Neuronal stem cell (in vitro differentiated cells): ENCODE measurements at regions not wholly inside any gene's neighbourhood (a gene's known extent, or its start where the extent isn't known, plus 50 kb on each side); places are given as distances from the start of the nearest gene placed in this dataset.

Source experiments
- DNase-seq: peaks from one replicate; pipeline ENCODE4 v3.0.0-alpha.2; 2013; ENCODE audit warnings: low spot score
- H2AFZ ChIP-seq: one replicate; pipeline ENCODE4 v1.6.1; 2013; ENCODE audit warnings: mild to moderate bottlenecking, low read length, inconsistent platforms
- H2AK5ac ChIP-seq: 2 replicates; pipeline ENCODE4 v1.6.1; 2013; ENCODE audit warnings: low read depth, mild to moderate bottlenecking, inconsistent platforms, low read length, moderate library complexity, mixed read lengths
- H2BK120ac ChIP-seq: 2 replicates; pipeline ENCODE4 v1.6.1; 2013; ENCODE audit warnings: low read depth, mild to moderate bottlenecking, inconsistent platforms, low read length, moderate library complexity, mixed read lengths
- H2BK12ac ChIP-seq: one replicate; pipeline ENCODE4 v1.6.1; 2013; ENCODE audit warnings: low read length, inconsistent platforms
- H2BK15ac ChIP-seq: 2 replicates; pipeline ENCODE4 v1.6.1; 2013; ENCODE audit warnings: mild to moderate bottlenecking, low read length, inconsistent platforms, mixed read lengths
- H2BK5ac ChIP-seq: one replicate; pipeline ENCODE4 v1.6.1; 2013; ENCODE audit warnings: inconsistent platforms, mild to moderate bottlenecking, low read length, moderate library complexity
- H3K14ac ChIP-seq: one replicate; pipeline ENCODE4 v1.6.1; 2013; ENCODE audit warnings: low read length, inconsistent platforms
- H3K18ac ChIP-seq: 2 replicates; pipeline ENCODE4 v1.6.1; 2013; ENCODE audit warnings: low read length, inconsistent platforms
- H3K23ac ChIP-seq: 2 replicates; pipeline ENCODE4 v1.6.1; 2013; ENCODE audit warnings: low read depth, mild to moderate bottlenecking, mixed read lengths, low read length, inconsistent platforms; ENCODE audit not compliant: poor library complexity
- H3K27ac ChIP-seq: replicated peaks from 3 replicates; pipeline ENCODE4 v1.5.1; 2013; ENCODE audit warnings: low read length, inconsistent platforms
- H3K27me3 ChIP-seq, 3 experiments: 2 replicates each; pipeline ENCODE4 v1.6.1; 2013; ENCODE audit warnings: low read length in 3 of 3, mild to moderate bottlenecking in 2 of 3, inconsistent platforms in 1 of 3, low read depth in 1 of 3, mixed read lengths in 1 of 3, moderate library complexity in 1 of 3; ENCODE audit not compliant: control insufficient read depth in 3 of 3, insufficient read depth in 3 of 3
- H3K36me3 ChIP-seq, 2 donors: replicated peaks in 1 of 2; 2 replicates each; pipeline ENCODE4 v1.6.1; 2013; ENCODE audit warnings: low read length in 2 of 2; ENCODE audit not compliant: control insufficient read depth in 2 of 2, insufficient read depth in 2 of 2
- H3K4ac ChIP-seq: 2 replicates; pipeline ENCODE4 v1.6.1; 2013; ENCODE audit warnings: inconsistent platforms, mild to moderate bottlenecking, low read length, moderate library complexity
- H3K4me1 ChIP-seq, 2 donors: 1 replicate in 1 of 2; 2 replicates in 1 of 2; pipeline ENCODE4 v1.6.1; 2013; ENCODE audit warnings: low read length in 2 of 2, low read depth in 1 of 2; ENCODE audit not compliant: control insufficient read depth in 2 of 2, insufficient read depth in 1 of 2
- H3K4me2 ChIP-seq: one replicate; pipeline ENCODE4 v1.6.1; 2013; ENCODE audit warnings: mild to moderate bottlenecking, low read length, inconsistent platforms; ENCODE audit not compliant: insufficient read depth, poor library complexity, severe bottlenecking
- H3K4me3 ChIP-seq, 2 donors: 2 replicates each; pipeline ENCODE4 v1.5.1; 2013; ENCODE audit warnings: low read length in 2 of 2, mild to moderate bottlenecking in 2 of 2, inconsistent platforms in 1 of 2, moderate library complexity in 1 of 2
- H3K79me1 ChIP-seq: one replicate; pipeline ENCODE4 v1.6.1; 2013; ENCODE audit warnings: low read depth, mild to moderate bottlenecking, inconsistent platforms, low read length, moderate library complexity
- H3K9ac ChIP-seq: one replicate; pipeline ENCODE4 v1.6.1; 2013; ENCODE audit warnings: mild to moderate bottlenecking, low read depth, low read length, inconsistent platforms; ENCODE audit not compliant: poor library complexity
- H3K9me3 ChIP-seq, 2 donors: replicated peaks in 1 of 2; 2 replicates each; pipeline versions ENCODE3 to v1.6.1; 2013; ENCODE audit warnings: low read length in 2 of 2, mild to moderate bottlenecking in 2 of 2, inconsistent platforms in 1 of 2, low read depth in 1 of 2, mixed read lengths in 1 of 2, moderate library complexity in 1 of 2; ENCODE audit not compliant: control insufficient read depth in 2 of 2, insufficient read depth in 1 of 2
- H4K8ac ChIP-seq: one replicate; pipeline ENCODE4 v1.6.1; 2013; ENCODE audit warnings: low read depth, mild to moderate bottlenecking, inconsistent platforms, low read length, moderate library complexity
- H4K91ac ChIP-seq: one replicate; pipeline ENCODE4 v1.6.1; 2013; ENCODE audit warnings: low read length, low read depth, mild to moderate bottlenecking, inconsistent platforms; ENCODE audit not compliant: poor library complexity
- WGBS, 2 donors: extraction: QIAGEN DNeasy Blood & Tissue Kit; methylation state at CpG; one replicate each; pipeline ENCODE4 v1.1.7; 2013; ENCODE audit warnings: missing lambda C conversion rate in 2 of 2, mixed read lengths in 1 of 2; ENCODE audit not compliant: insufficient read length in 2 of 2, insufficient replicate concordance in 1 of 2; ENCODE audit errors: extremely low coverage in 2 of 2; 5-methylcytosine and 5-hydroxymethylcytosine counted together

DNA sequence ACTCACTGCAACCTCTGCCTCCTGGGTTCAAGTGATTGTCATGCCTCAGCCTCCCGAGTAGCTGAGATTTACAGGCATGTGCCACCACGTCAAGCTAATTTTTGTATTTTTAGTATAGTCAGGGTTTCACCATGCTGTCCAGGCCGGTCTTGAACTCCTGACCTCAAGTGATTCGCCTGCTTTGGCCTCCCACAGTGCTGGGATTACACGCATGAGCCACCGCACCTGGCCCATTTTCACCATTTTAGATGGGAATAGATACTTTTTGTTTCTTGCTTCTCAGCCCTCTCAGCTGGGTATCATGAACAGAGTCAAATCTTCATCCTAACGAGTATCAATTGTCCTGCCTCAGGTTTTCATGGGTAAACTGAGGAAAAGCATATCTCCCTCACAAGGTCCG is 235.0 kb downstream of the CDC5L start:
- Histone ChIP-seq H2AK5ac (no peak overlapping the region), H4K8ac (no peak overlapping the region), H3K9me3 (no peaks in the 10 kb centered on the region), H3K79me1 (no peaks in the 10 kb centered on the region), H2AFZ (no peak overlapping the region), H3K4ac (no peak overlapping the region), H3K4me1 (peaks cover 0 to 9% of the 10 kb centered on the region in 2 donors), H3K36me3 (no peaks in the 10 kb centered on the region), H3K23ac (no peak overlapping the region), H3K27me3 (no peaks in the 10 kb centered on the region), H3K9ac (no peak overlapping the region), H3K4me3 (no peak overlapping the region), H3K18ac (no peak overlapping the region), H2BK15ac (no peak overlapping the region), H2BK5ac (no peak overlapping the region), H4K91ac (no peak overlapping the region), H3K27ac (no peak overlapping the region), H2BK120ac (no peak overlapping the region), H2BK12ac (no peak overlapping the region), H3K14ac (no peak overlapping the region), H3K4me2 (no peak overlapping the region)
- no CpG with 5 or more reads among the region's 8 CpGs for WGBS, 2 donors
- DNase-seq, result no peak

DNA sequence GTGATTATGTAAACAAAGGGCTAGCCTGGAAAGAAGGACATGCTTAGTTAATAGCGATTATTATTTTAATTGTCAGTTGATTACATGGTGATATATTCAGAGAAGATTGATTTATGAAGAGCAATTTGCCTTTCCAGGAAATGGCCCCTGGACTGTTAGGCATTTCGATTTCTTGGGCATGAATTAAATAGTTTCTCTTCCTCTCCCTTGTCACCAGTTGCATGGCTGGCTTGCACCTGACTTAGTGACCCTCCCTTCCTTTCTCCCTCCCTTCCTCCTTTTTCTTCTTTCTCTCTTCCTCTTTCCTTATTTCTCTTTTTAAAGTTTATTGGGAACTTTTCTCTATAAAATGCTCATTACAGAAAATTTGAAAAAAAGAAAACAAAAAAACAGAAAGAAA is 235.4 kb downstream of the CDC5L start:
- Histone ChIP-seq H4K91ac (no peak overlapping the region), H2AK5ac (no peak overlapping the region), H4K8ac (no peak overlapping the region), H3K27ac (no peak overlapping the region), H3K23ac (no peak overlapping the region), H3K18ac (no peak overlapping the region), H3K4me2 (no peak overlapping the region), H2BK5ac (no peak overlapping the region), H2AFZ (no peak overlapping the region), H3K14ac (no peak overlapping the region), H2BK15ac (no peak overlapping the region), H3K79me1 (no peaks in the 10 kb centered on the region), H3K4me3 (no peak overlapping the region), H3K4me1 (peaks cover 0 to 9% of the 10 kb centered on the region in 2 donors), H3K36me3 (no peaks in the 10 kb centered on the region), H2BK120ac (no peak overlapping the region), H3K4ac (no peak overlapping the region), H3K9me3 (no peaks in the 10 kb centered on the region), H2BK12ac (no peak overlapping the region), H3K27me3 (no peaks in the 10 kb centered on the region), H3K9ac (no peak overlapping the region)
- no peak for DNase-seq
- WGBS, 2 donors, result no CpG with 5 or more reads among the region's 2 CpGs

DNA sequence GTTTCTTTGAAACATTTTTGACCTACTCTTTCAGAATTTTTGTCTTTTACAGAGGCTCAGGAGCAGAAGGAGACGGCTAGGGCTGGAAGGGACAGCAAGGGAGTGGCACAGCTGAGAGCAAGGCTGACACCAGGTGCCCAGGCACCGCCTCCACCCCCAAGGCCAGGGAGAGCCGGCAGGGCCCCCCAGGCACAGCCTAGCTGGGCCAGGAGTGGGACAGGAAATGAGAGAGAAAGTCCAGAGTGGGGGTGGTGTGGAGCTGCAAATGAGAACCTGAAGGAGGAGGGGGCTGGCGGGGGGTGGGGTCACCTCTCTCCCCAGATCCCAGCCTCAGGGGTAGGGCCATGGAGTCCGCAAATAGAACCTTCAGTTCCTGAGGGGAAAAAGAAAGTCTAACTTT is 236.7 kb downstream of the CDC5L start:
- Histone ChIP-seq H3K79me1 (no peaks in the 10 kb centered on the region), H2BK15ac (no peak overlapping the region), H3K23ac (no peak overlapping the region), H3K4me1 (peaks cover 0 to 9% of the 10 kb centered on the region in 2 donors), H3K14ac (no peak overlapping the region), H3K27ac (no peak overlapping the region), H2AFZ (peak overlapping the region; percentile 36), H3K36me3 (no peaks in the 10 kb centered on the region), H2BK12ac (no peak overlapping the region), H2AK5ac (no peak overlapping the region), H4K91ac (no peak overlapping the region), H3K27me3 (no peaks in the 10 kb centered on the region), H3K4me2 (no peak overlapping the region), H2BK120ac (no peak overlapping the region), H3K4me3 (no peak overlapping the region), H3K9ac (no peak overlapping the region), H2BK5ac (no peak overlapping the region), H3K4ac (no peak overlapping the region), H3K9me3 (no peaks in the 10 kb centered on the region), H4K8ac (no peak overlapping the region), H3K18ac (no peak overlapping the region)
- WGBS, 2 donors, result no CpG with 5 or more reads among the region's 5 CpGs
- no peak for DNase-seq

DNA sequence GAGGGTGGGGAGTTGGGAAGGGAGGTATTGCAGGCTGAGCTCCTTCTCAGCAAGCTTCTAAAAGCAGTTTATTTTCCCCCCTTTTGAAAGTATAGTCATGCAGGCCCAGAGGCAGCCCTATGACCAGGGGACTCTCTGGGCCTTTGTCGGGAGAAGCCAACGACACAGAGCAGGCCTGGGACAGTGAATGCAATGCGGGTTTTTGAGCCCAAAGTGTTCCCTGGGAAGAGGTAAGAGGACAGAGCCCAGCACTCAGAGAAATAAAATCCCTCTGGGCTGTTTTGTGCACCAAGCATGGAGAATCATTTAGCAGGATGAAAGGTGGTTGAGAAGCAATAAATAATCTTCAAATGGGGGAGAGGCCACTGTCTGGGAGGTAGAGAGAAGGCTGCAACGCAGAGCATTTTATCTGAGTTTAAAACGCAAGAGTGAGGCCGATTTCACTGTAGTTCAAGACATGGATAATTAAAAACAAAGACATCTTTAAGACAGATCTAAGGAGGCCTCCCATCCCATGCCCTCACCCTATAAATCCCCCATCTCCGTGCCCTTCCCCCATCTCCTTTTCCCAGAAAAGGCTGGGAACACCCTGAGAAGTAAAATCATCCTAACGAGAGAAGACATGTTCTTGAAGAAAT is 237.5 kb downstream of the CDC5L start:
- Histone ChIP-seq H3K14ac (no peak overlapping the region), H3K36me3 (no peaks in the 10 kb centered on the region), H2AK5ac (no peak overlapping the region), H3K79me1 (no peaks in the 10 kb centered on the region), H3K4ac (no peak overlapping the region), H3K9ac (no peak overlapping the region), H3K27me3 (no peaks in the 10 kb centered on the region), H2BK12ac (no peak overlapping the region), H2BK15ac (no peak overlapping the region), H3K27ac (no peak overlapping the region), H2BK120ac (no peak overlapping the region), H3K4me3 (no peak overlapping the region), H3K4me2 (no peak overlapping the region), H3K18ac (no peak overlapping the region), H3K23ac (no peak overlapping the region), H4K8ac (no peak overlapping the region), H3K4me1 (peaks cover under 1 to 9% of the 10 kb centered on the region in 2 donors), H4K91ac (no peak overlapping the region), H2BK5ac (no peak overlapping the region), H2AFZ (peak overlapping the region; percentile 68), H3K9me3 (no peaks in the 10 kb centered on the region)
- DNase-seq, result no peak
- no CpG with 5 or more reads among the region's 8 CpGs for WGBS, 2 donors
